Panc1 (cell line): ENCODE measurements at regions not wholly inside any gene's neighbourhood (a gene's known extent, or its start where the extent isn't known, plus 50 kb on each side); places are given as distances from the start of the nearest gene placed in this dataset.

ENCODE experiments used
- POLR2AphosphoS5 ChIP-seq: IDR thresholded peaks from 2 replicates; pipeline ENCODE4 v1.6.1; 2012; ENCODE audit warnings: mild to moderate bottlenecking, low read depth, low read length, moderate library complexity
- TF ChIP-seq, protein P1 (sequence below), 2 experiments: IDR thresholded peaks; 2 replicates each; pipeline ENCODE4 v1.6.1; 2011 to 2012; ENCODE audit warnings: low read depth in 2 of 2, control low read depth in 1 of 2, low read length in 1 of 2, mild to moderate bottlenecking in 1 of 2, moderate library complexity in 1 of 2; ENCODE audit not compliant: insufficient read depth in 1 of 2

- TF ChIP-seq, protein P1, sequence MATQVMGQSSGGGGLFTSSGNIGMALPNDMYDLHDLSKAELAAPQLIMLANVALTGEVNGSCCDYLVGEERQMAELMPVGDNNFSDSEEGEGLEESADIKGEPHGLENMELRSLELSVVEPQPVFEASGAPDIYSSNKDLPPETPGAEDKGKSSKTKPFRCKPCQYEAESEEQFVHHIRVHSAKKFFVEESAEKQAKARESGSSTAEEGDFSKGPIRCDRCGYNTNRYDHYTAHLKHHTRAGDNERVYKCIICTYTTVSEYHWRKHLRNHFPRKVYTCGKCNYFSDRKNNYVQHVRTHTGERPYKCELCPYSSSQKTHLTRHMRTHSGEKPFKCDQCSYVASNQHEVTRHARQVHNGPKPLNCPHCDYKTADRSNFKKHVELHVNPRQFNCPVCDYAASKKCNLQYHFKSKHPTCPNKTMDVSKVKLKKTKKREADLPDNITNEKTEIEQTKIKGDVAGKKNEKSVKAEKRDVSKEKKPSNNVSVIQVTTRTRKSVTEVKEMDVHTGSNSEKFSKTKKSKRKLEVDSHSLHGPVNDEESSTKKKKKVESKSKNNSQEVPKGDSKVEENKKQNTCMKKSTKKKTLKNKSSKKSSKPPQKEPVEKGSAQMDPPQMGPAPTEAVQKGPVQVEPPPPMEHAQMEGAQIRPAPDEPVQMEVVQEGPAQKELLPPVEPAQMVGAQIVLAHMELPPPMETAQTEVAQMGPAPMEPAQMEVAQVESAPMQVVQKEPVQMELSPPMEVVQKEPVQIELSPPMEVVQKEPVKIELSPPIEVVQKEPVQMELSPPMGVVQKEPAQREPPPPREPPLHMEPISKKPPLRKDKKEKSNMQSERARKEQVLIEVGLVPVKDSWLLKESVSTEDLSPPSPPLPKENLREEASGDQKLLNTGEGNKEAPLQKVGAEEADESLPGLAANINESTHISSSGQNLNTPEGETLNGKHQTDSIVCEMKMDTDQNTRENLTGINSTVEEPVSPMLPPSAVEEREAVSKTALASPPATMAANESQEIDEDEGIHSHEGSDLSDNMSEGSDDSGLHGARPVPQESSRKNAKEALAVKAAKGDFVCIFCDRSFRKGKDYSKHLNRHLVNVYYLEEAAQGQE (IDR thresholded peaks at IDR 0.05; ENCODE audit: insufficient read depth in 1 of 2, low read depth in 2 of 2, low read length in 1 of 2) = no peak
- TF ChIP-seq POLR2AphosphoS5 = no peak
These were observed 348.4 kb upstream of the FAT1 start for GRCh38 chr4:187071946-187072600.
